ENCODE measurements at regions not wholly inside any gene's neighbourhood (a gene's known extent, or its start where the extent isn't known, plus 50 kb on each side); places are given as distances from the start of the nearest gene placed in this dataset.

GRCh38 chr2:155456222-155456621 is 757.7 kb downstream of the KCNJ3 start:
- Mint-ChIP-seq H3K4me3 (no peak overlapping the region), H3K36me3 (ENCODE audit: low read depth) (no peaks in the 10 kb centered on the region), H3K9me3 (no peaks in the 10 kb centered on the region), H3K27me3 (ENCODE audit: low read depth) (no peaks in the 10 kb centered on the region), H3K27ac (no peak overlapping the region), H3K4me1 (no peaks in the 10 kb centered on the region)
- TF ChIP-seq CTCF (IDR thresholded peaks at IDR 0.05; ENCODE audit: unreplicated experiment in 3 of 3): no peak

GRCh38 chr2:155442755-155443372 is 744.4 kb downstream of the KCNJ3 start:
- no peaks in the 10 kb centered on the region for H3K36me3 Mint-ChIP-seq (ENCODE audit: low read depth)
- no peak overlapping the region for H3K27ac Mint-ChIP-seq
- no peak for TF ChIP-seq CTCF (IDR thresholded peaks at IDR 0.05; ENCODE audit: unreplicated experiment in 3 of 3)
- H3K9me3 Mint-ChIP-seq: peaks cover 2% of the 10 kb centered on the region
- H3K27me3 Mint-ChIP-seq (ENCODE audit: low read depth): no peaks in the 10 kb centered on the region
- H3K4me1 Mint-ChIP-seq: no peaks in the 10 kb centered on the region
- H3K4me3 Mint-ChIP-seq: no peak overlapping the region

DNA sequence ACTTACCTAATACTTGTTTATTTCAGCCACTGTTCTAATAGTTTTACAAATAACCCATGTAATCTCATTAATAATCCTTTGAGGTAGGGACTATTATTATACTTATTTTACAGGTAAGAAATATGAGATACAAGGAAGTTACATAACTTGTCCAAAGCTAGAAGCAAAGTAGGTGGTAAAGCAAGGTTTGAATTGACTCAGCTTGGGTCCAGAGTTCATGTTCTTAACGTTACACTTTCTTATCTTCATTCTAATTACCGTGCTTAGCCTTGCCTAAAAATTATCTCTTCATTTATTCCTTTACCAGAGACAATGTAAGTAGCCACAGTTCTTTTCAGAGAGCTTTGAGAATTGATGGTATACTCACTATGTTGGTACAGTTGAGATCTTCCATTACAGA is 743.6 kb downstream of the KCNJ3 start:
- H3K27ac Mint-ChIP-seq: no peak overlapping the region
- no peak overlapping the region for H3K4me3 Mint-ChIP-seq
- H3K36me3 Mint-ChIP-seq (ENCODE audit: low read depth): no peaks in the 10 kb centered on the region

GRCh38 chr2:155431004-155431507 is 732.6 kb downstream of the KCNJ3 start:
- Mint-ChIP-seq H3K36me3 (ENCODE audit: low read depth) (no peaks in the 10 kb centered on the region), H3K9me3 (peaks cover 2% of the 10 kb centered on the region), H3K27ac (no peak overlapping the region), H3K4me1 (no peaks in the 10 kb centered on the region), H3K4me3 (no peak overlapping the region), H3K27me3 (ENCODE audit: low read depth) (no peaks in the 10 kb centered on the region)
- TF ChIP-seq CTCF (IDR thresholded peaks at IDR 0.05; ENCODE audit: unreplicated experiment in 3 of 3): no peak

More for the DNA sequence above, 743.6 kb downstream of the KCNJ3 start:
- peaks cover 2% of the 10 kb centered on the region for H3K9me3 Mint-ChIP-seq
- no peaks in the 10 kb centered on the region for H3K4me1 Mint-ChIP-seq
- H3K27me3 Mint-ChIP-seq (ENCODE audit: low read depth): no peaks in the 10 kb centered on the region
- no peak for TF ChIP-seq CTCF (IDR thresholded peaks at IDR 0.05; ENCODE audit: unreplicated experiment in 3 of 3)

GRCh38 chr2:155427470-155427869 is 729.0 kb downstream of the KCNJ3 start:
- no peak for TF ChIP-seq CTCF (IDR thresholded peaks at IDR 0.05; ENCODE audit: unreplicated experiment in 3 of 3)
- Mint-ChIP-seq H3K4me1 (no peaks in the 10 kb centered on the region), H3K27ac (no peak overlapping the region)

GRCh38 chr2:155424518-155424917 is 726.0 kb downstream of the KCNJ3 start:
- no peaks in the 10 kb centered on the region for H3K4me1 Mint-ChIP-seq
- H3K27me3 Mint-ChIP-seq (ENCODE audit: low read depth): no peaks in the 10 kb centered on the region
- no peak overlapping the region for H3K4me3 Mint-ChIP-seq
- no peaks in the 10 kb centered on the region for H3K9me3 Mint-ChIP-seq
- no peaks in the 10 kb centered on the region for H3K36me3 Mint-ChIP-seq (ENCODE audit: low read depth)
- no peak for TF ChIP-seq CTCF (IDR thresholded peaks at IDR 0.05; ENCODE audit: unreplicated experiment in 3 of 3)
- H3K27ac Mint-ChIP-seq: no peak overlapping the region

More at GRCh38 chr2:155427470-155427869, 729.0 kb downstream of the KCNJ3 start:
- Mint-ChIP-seq H3K9me3 (no peaks in the 10 kb centered on the region), H3K36me3 (ENCODE audit: low read depth) (no peaks in the 10 kb centered on the region), H3K4me3 (no peak overlapping the region), H3K27me3 (ENCODE audit: low read depth) (no peaks in the 10 kb centered on the region)
